BJ (cell line): ENCODE measurements at regions not wholly inside any gene's neighbourhood (a gene's known extent, or its start where the extent isn't known, plus 50 kb on each side); places are given as distances from the start of the nearest gene placed in this dataset.

ENCODE experiments used
- CTCF ChIA-PET: fragments of 350-600 bp; formaldehyde crosslinking; extraction: SDS; loops from one replicate; lab custom pipeline; 2021; ENCODE audit warnings: antibody characterized with exemption, inconsistent platforms; lab: Yijun Ruan, JAX
- POLR2A ChIA-PET: fragments of 300-600 bp; sonication (Branson Sonifier 250); formaldehyde crosslinking; extraction: SDS; loops from one replicate; lab custom pipeline; 2021; ENCODE audit warnings: antibody characterized with exemption; lab: Charles Lee
- DNase-seq: peaks from one replicate; pipeline ENCODE4 v3.0.0-alpha.2; 2011; ENCODE audit warnings: low read depth
- H3K27me3 ChIP-seq: 2 replicates; pipeline ENCODE4 v1.6.0; 2011; ENCODE audit warnings: low read length; ENCODE audit not compliant: control insufficient read depth, insufficient read depth
- H3K36me3 ChIP-seq: 2 replicates; pipeline ENCODE4 v1.5.1; 2011; ENCODE audit warnings: low read length; ENCODE audit not compliant: control insufficient read depth, insufficient read depth
- H3K4me3 ChIP-seq: 2 replicates; pipeline ENCODE4 v1.5.1; 2011; ENCODE audit warnings: low read depth, mild to moderate bottlenecking, control low read depth, low read length
- CTCF ChIP-seq: IDR thresholded peaks from 2 replicates; pipeline ENCODE4 v1.5.1; 2011; ENCODE audit warnings: low read depth, mild to moderate bottlenecking, control low read depth, inconsistent platforms, low read length, moderate library complexity; ENCODE audit not compliant: insufficient read depth

- CTCF ChIA-PET = no interaction called here
- Histone ChIP-seq H3K36me3 (no peaks in the 10 kb centered on the region), H3K4me3 (no peak overlapping the region), H3K27me3 (no peaks in the 10 kb centered on the region)
- POLR2A ChIA-PET = no interaction called here
- no peak for TF ChIP-seq CTCF
- no peak for DNase-seq
Measured at GRCh38 chr3:118554148-118554838, 480.4 kb downstream of the IGSF11 start.

GRCh38 chr3:118556983-118557382 lies 477.7 kb downstream of the IGSF11 start:
- DNase-seq = no peak
- CTCF ChIA-PET = no interaction called here
- POLR2A ChIA-PET = no interaction called here
- no peak for TF ChIP-seq CTCF
- H3K36me3 ChIP-seq = no peaks in the 10 kb centered on the region
- H3K4me3 ChIP-seq = no peak overlapping the region
- no peaks in the 10 kb centered on the region for H3K27me3 ChIP-seq

GRCh38 chr3:118557513-118557912 lies 477.1 kb downstream of the IGSF11 start:
- Histone ChIP-seq H3K4me3 (no peak overlapping the region), H3K27me3 (no peaks in the 10 kb centered on the region), H3K36me3 (no peaks in the 10 kb centered on the region)
- ChIA-PET CTCF (no interaction called here), POLR2A (no interaction called here)
- no peak for DNase-seq
- TF ChIP-seq CTCF = no peak

- no peak overlapping the region for H3K4me3 ChIP-seq
- POLR2A ChIA-PET = no interaction called here
- H3K27me3 ChIP-seq = no peaks in the 10 kb centered on the region
- DNase-seq = no peak
- CTCF ChIA-PET = no interaction called here
- TF ChIP-seq CTCF = no peak
- no peaks in the 10 kb centered on the region for H3K36me3 ChIP-seq
Measured at GRCh38 chr3:118559286-118559685, 475.4 kb downstream of the IGSF11 start.

- H3K4me3 ChIP-seq = no peak overlapping the region
- H3K36me3 ChIP-seq = no peaks in the 10 kb centered on the region
- POLR2A ChIA-PET = interaction anchor here (0.6 kb wide), 1 partner anchor 16 kb away, joined by 3 read pairs; no protein-coding TSS in a partner anchor
- CTCF ChIA-PET = interaction anchor here (0.5 kb wide), 1 partner anchor 109 kb away, joined by 3 read pairs; no protein-coding TSS in a partner anchor
- no peak for DNase-seq
- TF ChIP-seq CTCF = no peak
- no peaks in the 10 kb centered on the region for H3K27me3 ChIP-seq
Measured at GRCh38 chr3:118564800-118565199, 469.8 kb downstream of the IGSF11 start.
